SK-N-SH treated with all-trans-retinoic acid at 6 μM for 48 hours (cell line): ENCODE measurements at regions not wholly inside any gene's neighbourhood (a gene's known extent, or its start where the extent isn't known, plus 50 kb on each side); places are given as distances from the start of the nearest gene placed in this dataset.
"Not testable (repeated sequence)": the region's sequence is repeated elsewhere in the genome, so short reads cannot be mapped to it uniquely, and the experiment has no call there.

Experiments used
- ATAC-seq: fragments of 200-7000 bp; cut with Tn5 transposase; 3 replicates; pipeline ENCODE4 v1.9.1; 2020; ENCODE audit warnings: mild to moderate bottlenecking, moderate library complexity
- ARNTL ChIP-seq: fragments of 450-650 bp; formaldehyde crosslinking; IDR thresholded peaks from 2 replicates; pipeline ENCODE4 v1.5.0; 2020; ENCODE audit warnings: low read depth, mild to moderate bottlenecking, moderate library complexity, borderline replicate concordance
- CREB5 ChIP-seq: fragments of 250-450 bp; sonication (Bioruptor Pico); IDR thresholded peaks from 2 replicates; pipeline ENCODE4 v1.5.1; 2020; ENCODE audit warnings: low read depth, mild to moderate bottlenecking, moderate library complexity
- ESRRG ChIP-seq: fragments of 250-450 bp; sonication (Bioruptor Pico); IDR thresholded peaks from 2 replicates; pipeline ENCODE4 v1.6.1; 2021; ENCODE audit warnings: mild to moderate bottlenecking
- GLIS3 ChIP-seq: fragments of 250-450 bp; sonication (Bioruptor Pico); IDR thresholded peaks from 2 replicates; pipeline ENCODE4 v1.5.0; 2020; ENCODE audit warnings: mild to moderate bottlenecking, moderate library complexity
- ISL1 ChIP-seq: fragments of 250-450 bp; sonication (Bioruptor Pico); IDR thresholded peaks from 2 replicates; pipeline ENCODE4 v2.1.2; 2022; ENCODE audit warnings: mild to moderate bottlenecking, moderate library complexity
- OSR1 ChIP-seq: fragments of 250-450 bp; sonication (Bioruptor Pico); IDR thresholded peaks from 2 replicates; pipeline ENCODE4 v1.8.0; 2022; ENCODE audit warnings: moderate library complexity, mild to moderate bottlenecking, inconsistent platforms
- PATZ1 ChIP-seq: fragments of 250-450 bp; sonication (Bioruptor Pico); IDR thresholded peaks from 2 replicates; pipeline ENCODE4 v1.8.0; 2020; ENCODE audit warnings: mild to moderate bottlenecking, moderate library complexity, borderline replicate concordance
- POU6F1 ChIP-seq: fragments of 250-450 bp; sonication (Bioruptor Pico); IDR thresholded peaks from 2 replicates; pipeline ENCODE4 v1.8.0; 2021; ENCODE audit warnings: low read depth, mild to moderate bottlenecking, moderate library complexity, borderline replicate concordance
- PPARA ChIP-seq: fragments of 250-450 bp; sonication (Bioruptor Pico); IDR thresholded peaks from 2 replicates; pipeline ENCODE4 v1.5.0; 2020; ENCODE audit warnings: mild to moderate bottlenecking, borderline replicate concordance
- RARB ChIP-seq: fragments of 250-450 bp; sonication (Bioruptor Pico); IDR thresholded peaks from 2 replicates; pipeline ENCODE4 v1.8.0; 2021; ENCODE audit warnings: mild to moderate bottlenecking, moderate library complexity
- SNAI2 ChIP-seq: fragments of 250-450 bp; sonication (Bioruptor Pico); IDR thresholded peaks from 2 replicates; pipeline ENCODE4 v1.5.0; 2020; ENCODE audit warnings: mild to moderate bottlenecking, moderate library complexity
- TCF4 ChIP-seq: fragments of 250-450 bp; sonication (Bioruptor Pico); IDR thresholded peaks from 2 replicates; pipeline ENCODE4 v1.8.0; 2021; ENCODE audit warnings: mild to moderate bottlenecking, moderate library complexity, borderline replicate concordance
- TOX ChIP-seq: fragments of 250-450 bp; sonication (Bioruptor Pico); IDR thresholded peaks from 2 replicates; pipeline ENCODE4 v1.8.0; 2021; ENCODE audit warnings: mild to moderate bottlenecking, moderate library complexity, borderline replicate concordance
- TSHZ2 ChIP-seq: fragments of 250-450 bp; sonication (Bioruptor Pico); IDR thresholded peaks from 2 replicates; pipeline ENCODE4 v1.5.0; 2020; ENCODE audit warnings: mild to moderate bottlenecking, moderate library complexity
- ZFP3 ChIP-seq: fragments of 250-450 bp; sonication (Bioruptor Pico); IDR thresholded peaks from 2 replicates; pipeline ENCODE4 v1.5.0; 2020; ENCODE audit warnings: mild to moderate bottlenecking, moderate library complexity
- ZFP30 ChIP-seq: fragments of 450-650 bp; formaldehyde crosslinking; IDR thresholded peaks from 2 replicates; pipeline ENCODE4 v1.5.0; 2022; ENCODE audit warnings: mild to moderate bottlenecking, moderate library complexity
- ZNF565 ChIP-seq: fragments of 450-650 bp; formaldehyde crosslinking; conservative IDR thresholded peaks from 2 replicates; pipeline ENCODE4 v1.5.0; 2020; ENCODE audit warnings: low read depth, mild to moderate bottlenecking, moderate library complexity
- ZNF70 ChIP-seq: fragments of 450-650 bp; formaldehyde crosslinking; IDR thresholded peaks from 2 replicates; pipeline ENCODE4 v1.5.0; 2020; ENCODE audit warnings: mild to moderate bottlenecking, moderate library complexity
- ZNF8 ChIP-seq: fragments of 450-650 bp; formaldehyde crosslinking; IDR thresholded peaks from 2 replicates; pipeline ENCODE4 v1.5.0; 2020; ENCODE audit warnings: mild to moderate bottlenecking, moderate library complexity

- TF ChIP-seq RARB (CRISPR knock-in tag) (no peak), CREB5 (CRISPR knock-in tag) (no peak)
These were observed 223.1 kb downstream of the RPLP1 start (continued) for GRCh38 chr15:69675731-69676130.

GRCh38 chr15:69677403-69677802 is 224.8 kb downstream of the RPLP1 start:
- TF ChIP-seq CREB5 (CRISPR knock-in tag): no peak
- ATAC-seq: no peak

- no peak for ATAC-seq
- TF ChIP-seq GLIS3 (no peak), PPARA (CRISPR knock-in tag) (no peak), ARNTL (CRISPR knock-in tag) (no peak), TCF4 (CRISPR knock-in tag) (no peak), ZNF8 (CRISPR knock-in tag) (no peak), TOX (no peak), ESRRG (CRISPR knock-in tag) (no peak), OSR1 (CRISPR knock-in tag) (no peak), ISL1 (CRISPR knock-in tag) (no peak), TSHZ2 (CRISPR knock-in tag) (no peak), SNAI2 (CRISPR knock-in tag) (no peak), ZFP30 (CRISPR knock-in tag) (no peak), ZNF70 (CRISPR knock-in tag) (no peak), PATZ1 (no peak), RARB (CRISPR knock-in tag) (no peak), ZFP3 (CRISPR knock-in tag) (no peak), CREB5 (CRISPR knock-in tag) (no peak), ZNF565 (CRISPR knock-in tag) (no peak), POU6F1 (CRISPR knock-in tag) (no peak)
These were observed 227.1 kb downstream of the RPLP1 start for GRCh38 chr15:69679623-69680228.

- not testable (repeated sequence) for ATAC-seq
These were observed 232.2 kb downstream of the RPLP1 start for GRCh38 chr15:69684823-69685222.
